K562 (cell line): ENCODE measurements at regions not wholly inside any gene's neighbourhood (a gene's known extent, or its start where the extent isn't known, plus 50 kb on each side); places are given as distances from the start of the nearest gene placed in this dataset.
A peak's percentile ranks its signal among the peaks of the same experiment; 100 is the strongest.

Source experiments
- ATAC-seq: fragments of 200-7000 bp; cut with Tn5 transposase; 3 replicates; pipeline ENCODE4 v1.9.1; 2020; ENCODE audit warnings: moderate library complexity
- BruUV-seq: library from RNA; stranded (reverse); fragments of 400-500 nt; replicated peaks from 2 replicates; lab custom pipeline; 2021; lab: Mats Ljungman, UMichigan
- CTCF ChIA-PET: fragments of 300-600 bp; formaldehyde crosslinking; extraction: SDS; loops from one replicate; lab custom pipeline; 2021; ENCODE audit warnings: low intra/inter-chr PET ratio; lab: Yijun Ruan, JAX
- POLR2A ChIA-PET: fragments of 300-600, 350-650 bp; sonication (Branson Sonifier 250); formaldehyde crosslinking; extraction: SDS; loops from one replicate; lab custom pipeline; 2021; ENCODE audit warnings: antibody characterized with exemption, inconsistent platforms; lab: Yijun Ruan, JAX
- DNase-seq, 4 experiments: peaks; one replicate each; pipeline versions ENCODE4 v3.0.0 to v3.0.0-alpha.2; 2011 to 2018; ENCODE audit warnings: low spot score in 3 of 4, mixed read lengths in 3 of 4; ENCODE audit errors: extremely low read depth in 1 of 4
- FAIRE-seq: peaks from 2 replicates; lab custom pipeline; 2011; peaks lifted over from hg19 to GRCh38; lab: Jason Lieb, UNC
- H2AFZ ChIP-seq: 2 replicates; pipeline ENCODE4 v1.6.0; 2011; ENCODE audit warnings: low read depth, low read length, control low read depth, inconsistent platforms
- H3K27ac ChIP-seq: fragments of 200-600 bp; 3 replicates; pipeline ENCODE4 v1.8.0; 2011; ENCODE audit warnings: low read depth, mild to moderate bottlenecking, control low read depth, inconsistent platforms, low read length, moderate library complexity, mixed read lengths; ENCODE audit errors: extremely low read depth
- H3K27me3 ChIP-seq, 2 experiments: fragments of 300-600 bp in 1 of 2; 2 replicates in 1 of 2; 3 replicates in 1 of 2; pipeline versions ENCODE4 v1.6.0 to v1.8.0; 2011; ENCODE audit warnings: inconsistent platforms in 2 of 2, low read length in 2 of 2, mild to moderate bottlenecking in 1 of 2, mixed read lengths in 1 of 2, moderate library complexity in 1 of 2; ENCODE audit not compliant: control insufficient read depth in 2 of 2, insufficient read depth in 2 of 2
- H3K36me3 ChIP-seq: fragments of 300-600 bp; 3 replicates; pipeline ENCODE4 v1.8.0; 2011; ENCODE audit warnings: mild to moderate bottlenecking, low read length, inconsistent platforms; ENCODE audit not compliant: control insufficient read depth, insufficient read depth
- H3K4me1 ChIP-seq, 2 experiments: fragments of 200-600 bp in 1 of 2; replicated peaks in 1 of 2; 2 replicates in 1 of 2; 3 replicates in 1 of 2; pipeline versions ENCODE4 v1.5.1 to v1.8.0; 2011; ENCODE audit warnings: inconsistent platforms in 2 of 2, low read length in 2 of 2, mild to moderate bottlenecking in 1 of 2, mixed read lengths in 1 of 2, moderate library complexity in 1 of 2; ENCODE audit not compliant: control insufficient read depth in 2 of 2, insufficient read depth in 2 of 2
- H3K4me2 ChIP-seq: 2 replicates; pipeline ENCODE4 v1.6.1; 2011; ENCODE audit warnings: low read length, control low read depth, inconsistent platforms, mixed read lengths; ENCODE audit not compliant: insufficient read depth
- H3K4me3 ChIP-seq: fragments of 200-600 bp; sonication (generic), shearing (Covaris generic); 2 replicates; pipeline ENCODE4 v1.5.1; 2016; ENCODE audit warnings: control low read depth, inconsistent platforms
- H3K79me2 ChIP-seq: fragments of 200-600 bp; 3 replicates; pipeline ENCODE4 v1.8.0; 2011; ENCODE audit warnings: low read length, inconsistent platforms; ENCODE audit not compliant: control insufficient read depth, insufficient read depth
- H3K9ac ChIP-seq, 2 experiments: 2 replicates each; pipeline versions ENCODE4 v1.6.0 to v1.6.1; 2011; ENCODE audit warnings: low read depth in 2 of 2, low read length in 2 of 2, control low read depth in 1 of 2, inconsistent platforms in 1 of 2, mild to moderate bottlenecking in 1 of 2, mixed read lengths in 1 of 2; ENCODE audit not compliant: insufficient read depth in 1 of 2
- H3K9me1 ChIP-seq: one replicate; pipeline ENCODE4 v1.6.0; 2011; ENCODE audit warnings: inconsistent platforms, mild to moderate bottlenecking, low read length, moderate library complexity; ENCODE audit not compliant: control insufficient read depth, insufficient read depth
- H3K9me3 ChIP-seq: replicated peaks from 2 replicates; pipeline ENCODE4 v1.5.1; 2011; ENCODE audit warnings: low read depth, low read length, inconsistent platforms; ENCODE audit not compliant: control insufficient read depth, insufficient read depth
- H4K20me1 ChIP-seq: replicated peaks from 2 replicates; pipeline ENCODE4 v1.6.1; 2011; ENCODE audit warnings: low read length, inconsistent platforms, mixed read lengths; ENCODE audit not compliant: control insufficient read depth, insufficient read depth
- CTBP1 ChIP-seq: fragments of 450-650 bp; IDR thresholded peaks from 2 replicates; pipeline ENCODE4 v1.6.1; 2016; ENCODE audit warnings: borderline replicate concordance
- ELF1 ChIP-seq: fragments of 200-800 bp; sonication (Bioruptor generic); IDR thresholded peaks from 2 replicates; pipeline ENCODE4 v1.6.1; 2016; ENCODE audit warnings: missing genetic modification characterization, missing compliant biosample characterization
- ETV1 ChIP-seq: fragments of 450-650 bp; conservative IDR thresholded peaks from 2 replicates; pipeline ENCODE4 v1.6.1; 2016; ENCODE audit warnings: missing genetic modification characterization, control low read depth, low read depth, missing compliant biosample characterization
- FOSL1 ChIP-seq: fragments of 200-800 bp; sonication (Bioruptor generic); conservative IDR thresholded peaks from 2 replicates; pipeline ENCODE4 v1.6.1; 2016; ENCODE audit warnings: missing genetic modification characterization, missing compliant biosample characterization
- GABPA ChIP-seq: fragments of 200-800 bp; sonication (Bioruptor generic); conservative IDR thresholded peaks from 2 replicates; pipeline ENCODE4 v1.6.1; 2016; ENCODE audit warnings: low read depth, missing genetic modification characterization, missing compliant biosample characterization
- KDM4B ChIP-seq, 2 experiments: fragments of 450-650 bp in 1 of 2; sonication (generic) in 1 of 2; IDR thresholded peaks; 2 replicates each; pipeline ENCODE4 v1.6.1; 2016 to 2017; ENCODE audit warnings: borderline replicate concordance in 2 of 2, antibody characterized with exemption in 1 of 2, low read depth in 1 of 2, mild to moderate bottlenecking in 1 of 2
- NR2C1 ChIP-seq, 2 experiments: fragments of 450-650 bp; IDR thresholded peaks; 2 replicates each; pipeline ENCODE4 v1.6.1; 2017; ENCODE audit warnings: mild to moderate bottlenecking in 2 of 2, antibody characterized with exemption in 1 of 2, inconsistent platforms in 1 of 2, missing compliant biosample characterization in 1 of 2, missing genetic modification characterization in 1 of 2
- NR2C2 ChIP-seq, 2 experiments: fragments of 200-800 bp in 1 of 2; sonication (Bioruptor generic) in 1 of 2; sonication (generic) in 1 of 2; formaldehyde crosslinking in 1 of 2; IDR thresholded peaks; 2 replicates each; pipeline versions ENCODE4 v1.6.1 to v1.8.0; 2016 to 2022; ENCODE audit warnings: mild to moderate bottlenecking in 1 of 2, missing compliant biosample characterization in 1 of 2, missing genetic modification characterization in 1 of 2, missing genetic modification reagents in 1 of 2
- PHB2 ChIP-seq: fragments of 450-650 bp; IDR thresholded peaks from 2 replicates; pipeline ENCODE4 v1.6.1; 2017; ENCODE audit warnings: low read depth
- TAL1 ChIP-seq: fragments of 450-650 bp; IDR thresholded peaks from 2 replicates; pipeline ENCODE4 v1.6.1; 2016; ENCODE audit warnings: mild to moderate bottlenecking
- U2AF1 ChIP-seq: fragments of 200-400 bp; formaldehyde crosslinking; optimal IDR thresholded peaks from 2 replicates; pipeline ENCODE3; 2017; ENCODE audit warnings: mild to moderate bottlenecking, low read depth, low read length, moderate library complexity
- ZNF644 ChIP-seq: fragments of 200-800 bp; sonication (Bioruptor generic); IDR thresholded peaks from 2 replicates; pipeline ENCODE4 v1.6.1; 2016; ENCODE audit warnings: low read depth, missing genetic modification characterization, missing compliant biosample characterization
- WGBS: fragments of 100-300 bp; shearing (Covaris generic); methylation state at CpG from one replicate; pipeline ENCODE4 v1.1.6; 2016; ENCODE audit warnings: low coverage, mixed read lengths; ENCODE audit not compliant: insufficient coverage; ENCODE audit errors: missing lambda C conversion rate; 5-methylcytosine and 5-hydroxymethylcytosine counted together
- in situ Hi-C: fragments of 300-500 bp; cut with MboI; formaldehyde crosslinking; loops from 4 replicates; pipeline ENCODE4 v1.15.0; 2018; ENCODE audit warnings: inconsistent platforms, mixed read lengths
- intact Hi-C: fragments of 100-400 bp; cut with micrococcal nuclease; formaldehyde crosslinking; loops from 2 replicates; pipeline ENCODE4 v1.14.2; 2022
- TF ChIP-seq, protein P1 (sequence below): fragments of 250-450 bp; sonication (Bioruptor Pico); IDR thresholded peaks from 2 replicates; pipeline ENCODE4 v1.8.0; 2021; ENCODE audit warnings: mild to moderate bottlenecking, moderate library complexity

DNA sequence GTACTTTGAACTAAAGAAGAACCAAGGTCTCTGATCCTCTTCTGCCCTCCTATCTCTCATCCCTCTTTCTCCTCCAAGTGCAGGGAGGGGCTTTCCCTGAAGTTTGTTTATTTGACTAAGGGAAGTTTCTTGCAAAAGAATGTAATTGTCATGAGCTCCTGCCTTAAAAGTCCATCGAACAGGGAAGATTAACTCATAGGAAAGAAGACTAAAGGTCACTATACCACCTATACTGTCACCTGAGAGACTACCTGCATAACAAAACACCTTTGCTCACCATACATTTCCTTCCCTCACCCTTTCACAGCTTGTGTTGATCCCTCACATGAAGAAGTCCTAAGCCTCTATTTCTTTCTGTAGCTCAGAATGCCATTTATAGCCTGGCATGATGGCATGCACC, 59.4 kb upstream of the C4orf54 start:
- ATAC-seq (no peak), DNase-seq (no peak), FAIRE-seq (no peak)
- H3K4me1 ChIP-seq: no peaks in the 10 kb centered on the region
- H3K9ac ChIP-seq: no peak overlapping the region
- no TSS peak for BruUV-seq
- POLR2A ChIA-PET: interaction anchor here (1.0 kb wide), 1 partner anchor 86 kb away, joined by 3 read pairs; no protein-coding TSS in a partner anchor
- CTCF ChIA-PET: no interaction called here
- intact Hi-C loops: no loop called here
- 8% methylated on average over 1 of the region's 1 CpG for WGBS
- no peaks in the 10 kb centered on the region for H3K36me3 ChIP-seq
- peaks cover 0 to 8% of the 10 kb centered on the region in 2 experiments; a peak in 1 of 5 replicates for H3K27me3 ChIP-seq
- no peak overlapping the region for H3K4me3 ChIP-seq
- H3K27ac ChIP-seq: no peak overlapping the region
- in situ Hi-C loops: no loop called here
- H3K79me2 ChIP-seq: no peaks in the 10 kb centered on the region
- no peaks in the 10 kb centered on the region for H3K9me1 ChIP-seq
- H3K9me3 ChIP-seq: no peaks in the 10 kb centered on the region
- H2AFZ ChIP-seq: no peak overlapping the region
- TF ChIP-seq PHB2 (no peak), KDM4B (IDR thresholded peaks at IDR 0.05; ENCODE audit: borderline replicate concordance in 2 of 2, low read depth in 1 of 2) (no peak)
- TF ChIP-seq, all 486 proteins: peak for 0
- H3K4me2 ChIP-seq: no peak overlapping the region
- no peaks in the 10 kb centered on the region for H4K20me1 ChIP-seq

DNA sequence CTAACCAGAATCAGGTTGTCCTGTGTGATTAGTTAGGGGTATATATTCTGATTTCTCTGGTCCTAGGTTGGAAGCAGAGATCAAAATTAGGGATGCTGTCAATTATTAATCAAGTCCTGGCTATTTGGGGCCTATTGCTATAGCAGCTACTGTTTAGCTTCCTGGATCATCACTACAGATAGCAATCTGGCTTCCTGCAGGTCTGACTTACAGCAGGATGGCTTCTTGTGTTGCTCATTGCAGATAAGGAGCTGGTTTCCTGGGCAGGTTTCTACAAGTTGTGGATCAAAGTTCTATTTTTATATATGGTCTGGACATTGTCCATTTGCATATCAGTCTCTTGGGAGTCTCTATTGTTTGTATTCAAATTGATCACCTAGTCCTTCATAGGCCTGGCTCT, 57.7 kb upstream of the C4orf54 start:
- intact Hi-C loops (no loop called here), in situ Hi-C loops (no loop called here)
- Histone ChIP-seq H3K4me1 (no peaks in the 10 kb centered on the region), H3K9me1 (no peaks in the 10 kb centered on the region), H2AFZ (no peak overlapping the region), H3K27me3 (peaks cover 0 to 8% of the 10 kb centered on the region in 2 experiments; a peak in 1 of 5 replicates), H3K9me3 (no peaks in the 10 kb centered on the region), H3K4me2 (no peak overlapping the region), H4K20me1 (no peaks in the 10 kb centered on the region), H3K27ac (no peak overlapping the region), H3K36me3 (no peaks in the 10 kb centered on the region), H3K9ac (no peak overlapping the region), H3K79me2 (no peaks in the 10 kb centered on the region), H3K4me3 (no peak overlapping the region)
- CTCF ChIA-PET: no interaction called here
- FAIRE-seq (no peak), DNase-seq (no peak), ATAC-seq (no peak)
- TF ChIP-seq TAL1: 0 out of 2 replicates have a peak, but pooled peaks have one; percentile 16
- no peak for TF ChIP-seq U2AF1
- TF ChIP-seq ETV1 (tag): peak; percentile 82
- TF ChIP-seq, protein P1, sequence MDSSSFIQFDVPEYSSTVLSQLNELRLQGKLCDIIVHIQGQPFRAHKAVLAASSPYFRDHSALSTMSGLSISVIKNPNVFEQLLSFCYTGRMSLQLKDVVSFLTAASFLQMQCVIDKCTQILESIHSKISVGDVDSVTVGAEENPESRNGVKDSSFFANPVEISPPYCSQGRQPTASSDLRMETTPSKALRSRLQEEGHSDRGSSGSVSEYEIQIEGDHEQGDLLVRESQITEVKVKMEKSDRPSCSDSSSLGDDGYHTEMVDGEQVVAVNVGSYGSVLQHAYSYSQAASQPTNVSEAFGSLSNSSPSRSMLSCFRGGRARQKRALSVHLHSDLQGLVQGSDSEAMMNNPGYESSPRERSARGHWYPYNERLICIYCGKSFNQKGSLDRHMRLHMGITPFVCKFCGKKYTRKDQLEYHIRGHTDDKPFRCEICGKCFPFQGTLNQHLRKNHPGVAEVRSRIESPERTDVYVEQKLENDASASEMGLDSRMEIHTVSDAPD (CRISPR knock-in tag): no peak
- TF ChIP-seq CTBP1: 0 out of 2 replicates have a peak, but pooled peaks have one; percentile 19
- TF ChIP-seq NR2C2 (CRISPR knock-in tag; IDR thresholded peaks at IDR 0.05): no peak
- peak; percentile 76 for TF ChIP-seq NR2C2 (tag; IDR thresholded peaks at IDR 0.05)
- TF ChIP-seq NR2C1 (IDR thresholded peaks at IDR 0.05): no peak
- peak; percentile 64 for TF ChIP-seq NR2C1 (tag; IDR thresholded peaks at IDR 0.05)
- TF ChIP-seq FOSL1: 0 out of 2 replicates have a peak, but pooled peaks have one; percentile 22
- peak; percentile 61 for TF ChIP-seq GABPA (tag)
- TF ChIP-seq ZNF644 (tag): 0 out of 2 replicates have a peak, but pooled peaks have one; percentile 6
- TF ChIP-seq ELF1 (tag): peak; percentile 23; the same call in 1 of the 2 replicates
- no TSS peak for BruUV-seq
- POLR2A ChIA-PET: interaction anchor here (2.3 kb wide), 1 partner anchor 9 kb away, joined by 9 read pairs; no protein-coding TSS in a partner anchor
